Neural crest cell (in vitro differentiated cells): ENCODE measurements at regions not wholly inside any gene's neighbourhood (a gene's known extent, or its start where the extent isn't known, plus 50 kb on each side); places are given as distances from the start of the nearest gene placed in this dataset.

Source experiments
- DNase-seq: peaks from one replicate; pipeline ENCODE4 v3.0.0; 2021; ENCODE audit warnings: low read depth, mixed read lengths, low spot score
- H3K27ac Mint-ChIP-seq: one replicate; pipeline ENCODE4 v1.8.0; 2021; ENCODE audit warnings: mild to moderate bottlenecking, mixed read lengths; ENCODE audit not compliant: unreplicated experiment
- H3K27me3 Mint-ChIP-seq: 2 replicates; pipeline ENCODE4 v1.8.0; 2021; ENCODE audit warnings: low read depth, mild to moderate bottlenecking, mixed read lengths
- H3K36me3 Mint-ChIP-seq: 2 replicates; pipeline ENCODE4 v1.8.0; 2021; ENCODE audit warnings: low read depth, mild to moderate bottlenecking, mixed read lengths
- H3K4me1 Mint-ChIP-seq: 2 replicates; pipeline ENCODE4 v1.8.0; 2021; ENCODE audit warnings: mixed read lengths
- H3K4me3 Mint-ChIP-seq: one replicate; pipeline ENCODE4 v1.8.0; 2021; ENCODE audit warnings: mild to moderate bottlenecking, mixed read lengths
- H3K9me3 Mint-ChIP-seq: 2 replicates; pipeline ENCODE4 v1.8.0; 2021; ENCODE audit warnings: mixed read lengths
- CTCF ChIP-seq: fragments of 200-600 bp; sonication (generic); conservative IDR thresholded peaks from 2 replicates; pipeline ENCODE4 v1.5.0; 2021; ENCODE audit warnings: antibody characterized with exemption, mild to moderate bottlenecking

- H3K36me3 Mint-ChIP-seq = no peaks in the 10 kb centered on the region
- no peak for DNase-seq
- H3K4me3 Mint-ChIP-seq = no peak overlapping the region
- H3K9me3 Mint-ChIP-seq = no peaks in the 10 kb centered on the region
- H3K27me3 Mint-ChIP-seq = no peaks in the 10 kb centered on the region
- no peaks in the 10 kb centered on the region for H3K4me1 Mint-ChIP-seq
- no peak for TF ChIP-seq CTCF
- no peak overlapping the region for H3K27ac Mint-ChIP-seq
These were observed 275.5 kb downstream of the CDH19 start for GRCh38 chr18:66328296-66328878.

GRCh38 chr18:66325251-66325650 is 278.6 kb downstream of the CDH19 start:
- no peak overlapping the region for H3K4me3 Mint-ChIP-seq
- H3K4me1 Mint-ChIP-seq = no peaks in the 10 kb centered on the region
- H3K27ac Mint-ChIP-seq = no peak overlapping the region
- DNase-seq = no peak
- H3K27me3 Mint-ChIP-seq = no peaks in the 10 kb centered on the region
- TF ChIP-seq CTCF = no peak
- no peaks in the 10 kb centered on the region for H3K36me3 Mint-ChIP-seq
- H3K9me3 Mint-ChIP-seq = no peaks in the 10 kb centered on the region

- Mint-ChIP-seq H3K36me3 (no peaks in the 10 kb centered on the region), H3K4me1 (no peaks in the 10 kb centered on the region), H3K27me3 (no peaks in the 10 kb centered on the region), H3K9me3 (no peaks in the 10 kb centered on the region), H3K27ac (no peak overlapping the region), H3K4me3 (no peak overlapping the region)
- no peak for DNase-seq
- no peak for TF ChIP-seq CTCF
These were observed 279.3 kb downstream of the CDH19 start for GRCh38 chr18:66324616-66325015.

GRCh38 chr18:66317243-66318090 is 286.4 kb downstream of the CDH19 start:
- Mint-ChIP-seq H3K27me3 (no peaks in the 10 kb centered on the region), H3K36me3 (no peaks in the 10 kb centered on the region), H3K4me1 (no peaks in the 10 kb centered on the region), H3K9me3 (no peaks in the 10 kb centered on the region), H3K4me3 (no peak overlapping the region), H3K27ac (no peak overlapping the region)
- no peak for DNase-seq
- TF ChIP-seq CTCF = no peak

- H3K4me3 Mint-ChIP-seq = no peak overlapping the region
- no peak for DNase-seq
- TF ChIP-seq CTCF = no peak
- H3K4me1 Mint-ChIP-seq = no peaks in the 10 kb centered on the region
- H3K36me3 Mint-ChIP-seq = no peaks in the 10 kb centered on the region
- H3K9me3 Mint-ChIP-seq = peaks cover 3% of the 10 kb centered on the region
- no peak overlapping the region for H3K27ac Mint-ChIP-seq
- H3K27me3 Mint-ChIP-seq = no peaks in the 10 kb centered on the region
These were observed 287.2 kb downstream of the CDH19 start for GRCh38 chr18:66316701-66317100.
